Pancreas (tissue), 10 donors: ENCODE measurements at regions not wholly inside any gene's neighbourhood (a gene's known extent, or its start where the extent isn't known, plus 50 kb on each side); places are given as distances from the start of the nearest gene placed in this dataset.

Experiments used
- ATAC-seq, 4 donors: fragments of 200-7000 bp; cut with Tn5 transposase; one replicate each; pipeline versions ENCODE4 v1.8.0 to v1.9.1; 2020; ENCODE audit warnings: mild to moderate bottlenecking in 4 of 4, moderate library complexity in 4 of 4
- DNase-seq, 6 donors: peaks; one replicate each; pipeline ENCODE4 v3.0.0-alpha.2; 2020
- FAIRE-seq: peaks from 2 replicates; lab custom pipeline; 2012; peaks lifted over from hg19 to GRCh38; lab: Jason Lieb, UNC
- H3K27ac ChIP-seq, 4 donors: fragments of 200-600 bp; sonication (generic); 1 replicate in 3 of 4; 2 replicates in 1 of 4; pipeline versions ENCODE4 v1.5.0 to v1.8.0; 2020
- H3K27me3 ChIP-seq, 4 donors: fragments of 200-600 bp; one replicate each; pipeline ENCODE4 v1.8.0; 2021
- H3K36me3 ChIP-seq, 3 donors: fragments of 200-600 bp; sonication (generic) in 1 of 3; one replicate each; pipeline versions ENCODE4 v1.5.0 to v1.8.0; 2020 to 2021
- H3K4me1 ChIP-seq, 3 donors: fragments of 200-600 bp; one replicate each; pipeline ENCODE4 v1.8.0; 2021
- H3K4me3 ChIP-seq, 4 donors: fragments of 200-600 bp; sonication (generic) in 2 of 4; one replicate each; pipeline versions ENCODE4 v1.5.0 to v1.8.0; 2020 to 2021
- H3K9me3 ChIP-seq, 4 donors: fragments of 200-600 bp; one replicate each; pipeline ENCODE4 v1.8.0; 2021
- WGBS, 2 donors: extraction: QIAGEN DNeasy Blood & Tissue Kit; methylation state at CpG; one replicate each; pipeline ENCODE4 v1.1.7; 2013; 5-methylcytosine and 5-hydroxymethylcytosine counted together
- intact Hi-C, 3 donors: fragments of 100-400 bp; cut with DNase I; formaldehyde crosslinking; loops; one replicate each; pipeline versions ENCODE4 v1.11.1 to v1.14.2; 2022
- TF ChIP-seq, protein P1 (sequence below), 4 donors: fragments of 200-600 bp; sonication (generic) in 3 of 4; IDR thresholded peaks; one replicate each; pipeline versions ENCODE4 v1.5.0 to v1.8.0; 2021; ENCODE audit warnings: antibody characterized with exemption in 4 of 4
- donor health status: healthy with polysubstance abuse.
- donor health status: DM: no; HTN: no; CAD: no; lungs with moderate emphysema.
- donor health status: DM: no; HTN: no; CAD: no.
- donor health status: control.
- donor health status: control.
- donor health status: Bipolar disorder and iron deficiency.
- donor health status: DM: yes; HTN: yes; CAD: no.
- donor health status: DM: no; HTN: no; CAD: no.
- donor health status: DM: no; HTN: no; CAD: no.
- donor health status: DM: yes; HTN: yes; CAD: no.

DNA sequence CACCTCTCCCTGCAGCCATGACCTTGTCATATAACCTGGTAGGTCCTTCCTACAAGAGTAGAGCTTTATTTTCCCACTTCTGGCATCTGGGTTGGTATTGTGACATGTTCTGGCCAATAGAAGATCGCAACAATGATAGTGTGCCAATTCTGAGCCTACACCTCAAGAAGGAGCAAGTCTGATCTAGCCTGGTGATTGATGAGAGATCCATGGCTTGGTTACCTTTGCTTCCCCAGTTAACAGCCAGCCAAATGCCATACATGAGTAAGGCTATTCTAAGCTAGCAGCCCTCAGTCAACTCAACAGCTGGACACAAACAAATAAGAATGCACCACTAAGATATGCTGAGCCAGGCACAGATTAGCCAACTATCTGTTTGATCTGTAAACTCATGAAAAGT lies 226.7 kb downstream of the LMO4 start:
- Histone ChIP-seq H3K27me3 (no peaks in the 10 kb centered on the region), H3K27ac (no peak overlapping the region), H3K4me1 (no peaks in the 10 kb centered on the region), H3K36me3 (no peaks in the 10 kb centered on the region), H3K4me3 (no peak overlapping the region), H3K9me3 (no peaks in the 10 kb centered on the region)
- 83 to 97% methylated on average over 1 of the region's 1 CpG for WGBS, 2 donors
- no peak for ATAC-seq
- no peak for DNase-seq
- TF ChIP-seq, protein P1, sequence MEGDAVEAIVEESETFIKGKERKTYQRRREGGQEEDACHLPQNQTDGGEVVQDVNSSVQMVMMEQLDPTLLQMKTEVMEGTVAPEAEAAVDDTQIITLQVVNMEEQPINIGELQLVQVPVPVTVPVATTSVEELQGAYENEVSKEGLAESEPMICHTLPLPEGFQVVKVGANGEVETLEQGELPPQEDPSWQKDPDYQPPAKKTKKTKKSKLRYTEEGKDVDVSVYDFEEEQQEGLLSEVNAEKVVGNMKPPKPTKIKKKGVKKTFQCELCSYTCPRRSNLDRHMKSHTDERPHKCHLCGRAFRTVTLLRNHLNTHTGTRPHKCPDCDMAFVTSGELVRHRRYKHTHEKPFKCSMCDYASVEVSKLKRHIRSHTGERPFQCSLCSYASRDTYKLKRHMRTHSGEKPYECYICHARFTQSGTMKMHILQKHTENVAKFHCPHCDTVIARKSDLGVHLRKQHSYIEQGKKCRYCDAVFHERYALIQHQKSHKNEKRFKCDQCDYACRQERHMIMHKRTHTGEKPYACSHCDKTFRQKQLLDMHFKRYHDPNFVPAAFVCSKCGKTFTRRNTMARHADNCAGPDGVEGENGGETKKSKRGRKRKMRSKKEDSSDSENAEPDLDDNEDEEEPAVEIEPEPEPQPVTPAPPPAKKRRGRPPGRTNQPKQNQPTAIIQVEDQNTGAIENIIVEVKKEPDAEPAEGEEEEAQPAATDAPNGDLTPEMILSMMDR (IDR thresholded peaks at IDR 0.05): no peak
- intact Hi-C loops: no loop called here
- no peak for FAIRE-seq

DNA sequence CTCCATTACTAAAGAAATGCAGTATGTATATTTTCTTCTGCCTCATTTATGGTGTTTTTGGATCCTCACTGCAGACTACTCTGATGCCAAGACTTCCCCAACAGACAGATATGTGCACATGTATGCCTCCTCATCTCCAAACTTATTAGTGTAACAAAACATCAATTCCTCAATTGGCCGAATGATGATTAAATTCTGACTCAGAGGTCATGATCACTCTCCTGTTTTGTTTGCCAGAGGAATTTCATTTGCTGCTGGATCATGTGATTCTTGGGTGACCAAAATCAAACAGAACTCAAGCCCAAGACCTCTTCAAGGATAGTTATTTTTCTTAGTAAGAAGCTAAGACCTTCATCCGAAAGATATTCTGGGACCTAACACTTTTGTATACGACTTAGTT lies 227.6 kb downstream of the LMO4 start:
- Histone ChIP-seq H3K27me3 (no peaks in the 10 kb centered on the region), H3K4me1 (no peaks in the 10 kb centered on the region), H3K27ac (no peak overlapping the region), H3K4me3 (no peak overlapping the region), H3K36me3 (no peaks in the 10 kb centered on the region), H3K9me3 (no peaks in the 10 kb centered on the region)
- ATAC-seq: no peak
- TF ChIP-seq, protein P1 (IDR thresholded peaks at IDR 0.05): no peak
- no peak for FAIRE-seq
- intact Hi-C loops: no loop called here
- WGBS, 2 donors: 78 to 86% methylated on average over 3 of the region's 3 CpGs
- DNase-seq: no peak

DNA sequence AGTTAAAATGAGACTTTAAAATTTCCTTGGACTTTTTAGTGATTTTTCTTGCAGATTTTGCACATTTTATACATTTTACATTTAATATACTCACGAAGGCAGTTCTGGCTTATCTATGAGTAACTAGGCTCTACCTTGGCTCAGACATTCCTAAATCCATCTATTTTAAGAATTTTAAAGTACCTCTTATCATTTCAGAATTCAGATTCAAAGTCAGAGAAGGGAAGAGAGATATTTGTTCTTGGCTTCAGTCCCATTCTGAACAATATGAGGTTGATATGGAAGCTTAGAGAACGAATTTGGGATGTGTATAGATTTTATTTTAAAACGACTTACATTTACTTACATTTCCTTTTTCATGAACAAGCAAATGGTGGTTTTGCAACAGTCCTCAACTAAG lies 230.2 kb downstream of the LMO4 start:
- 53 to 69% methylated on average over 3 of the region's 3 CpGs for WGBS, 2 donors
- no peaks in the 10 kb centered on the region for H3K36me3 ChIP-seq
- no peaks in the 10 kb centered on the region for H3K9me3 ChIP-seq
- FAIRE-seq (no peak), DNase-seq (no peak), ATAC-seq (no peak)
- no peaks in the 10 kb centered on the region for H3K4me1 ChIP-seq
- H3K4me3 ChIP-seq: no peak overlapping the region
- TF ChIP-seq, protein P1 (IDR thresholded peaks at IDR 0.05): no peak
- no peak overlapping the region for H3K27ac ChIP-seq
- H3K27me3 ChIP-seq: no peaks in the 10 kb centered on the region
- intact Hi-C loops: no loop called here

DNA sequence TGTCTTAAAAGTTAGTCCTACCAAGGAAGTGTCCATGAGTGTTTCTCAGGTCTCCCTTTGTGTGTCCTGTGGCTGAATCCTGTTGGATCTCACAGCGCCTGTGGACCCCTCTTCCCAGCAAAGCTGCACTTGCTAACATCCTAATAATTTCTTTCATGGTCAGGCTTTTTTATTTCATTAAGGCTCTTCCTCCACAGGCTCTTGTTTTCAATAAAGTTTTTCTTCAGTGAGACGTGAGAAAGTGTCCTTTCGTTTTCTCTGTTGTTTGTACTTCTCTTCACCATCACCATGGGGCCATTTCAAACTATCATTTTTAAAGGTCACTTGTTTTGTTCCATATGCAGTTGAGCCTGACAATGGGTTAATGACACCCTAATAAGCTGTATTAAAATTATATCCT lies 231.5 kb downstream of the LMO4 start:
- no peaks in the 10 kb centered on the region for H3K36me3 ChIP-seq
- TF ChIP-seq, protein P1 (IDR thresholded peaks at IDR 0.05): no peak
- no peak overlapping the region for H3K4me3 ChIP-seq
- FAIRE-seq: no peak
- H3K9me3 ChIP-seq: no peaks in the 10 kb centered on the region
- no peaks in the 10 kb centered on the region for H3K4me1 ChIP-seq
- H3K27me3 ChIP-seq: no peaks in the 10 kb centered on the region
- intact Hi-C loops: no loop called here
- DNase-seq: no peak
- no peak overlapping the region for H3K27ac ChIP-seq
- no peak for ATAC-seq
- 86% methylated on average over 3 of the region's 3 CpGs for WGBS, 2 donors

DNA sequence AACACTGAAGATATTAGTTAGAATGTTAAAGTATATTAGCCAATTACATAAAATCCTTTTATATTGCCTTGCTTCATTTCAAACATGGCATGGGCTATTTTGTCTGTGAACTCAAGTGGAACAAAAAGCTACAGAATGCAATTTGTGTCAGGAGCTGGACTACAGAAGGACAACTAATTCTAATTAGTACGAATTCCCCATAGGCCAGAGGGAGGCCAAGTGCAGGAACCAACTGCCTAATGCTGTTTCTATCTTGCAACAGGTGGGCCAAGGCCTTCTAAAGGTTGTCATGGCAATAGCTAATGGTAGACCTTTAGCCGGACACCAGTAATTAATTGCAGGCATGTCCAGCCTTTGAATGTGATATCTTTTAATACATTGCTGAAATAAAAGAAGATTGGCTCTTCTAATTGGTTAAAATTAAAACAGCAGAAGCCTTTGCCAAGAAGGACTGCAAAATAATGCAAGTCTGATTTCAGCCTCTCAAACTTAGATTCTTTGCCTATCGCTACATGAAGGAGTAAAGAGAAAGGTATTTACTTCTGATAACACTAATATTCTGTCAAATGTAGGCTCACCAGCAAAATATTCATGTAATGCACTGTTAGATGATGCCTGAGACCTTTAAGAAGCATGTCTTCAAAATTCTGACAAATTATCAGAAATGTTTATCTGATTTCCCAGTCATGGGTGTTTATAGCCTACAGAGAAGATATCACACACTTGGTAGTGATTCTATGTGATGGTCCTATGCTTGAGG lies 232.1 kb downstream of the LMO4 start:
- FAIRE-seq (no peak), DNase-seq (no peak), ATAC-seq (no peak)
- Histone ChIP-seq H3K36me3 (no peaks in the 10 kb centered on the region), H3K27ac (no peak overlapping the region), H3K27me3 (no peaks in the 10 kb centered on the region), H3K9me3 (no peaks in the 10 kb centered on the region), H3K4me3 (no peak overlapping the region), H3K4me1 (no peaks in the 10 kb centered on the region)
- WGBS, 2 donors: 70 to 75% methylated on average over 3 of the region's 3 CpGs
- intact Hi-C loops: no loop called here
- TF ChIP-seq, protein P1 (IDR thresholded peaks at IDR 0.05): no peak
